B cell (primary cell): ENCODE measurements at regions not wholly inside any gene's neighbourhood (a gene's known extent, or its start where the extent isn't known, plus 50 kb on each side); places are given as distances from the start of the nearest gene placed in this dataset.

Source experiments
- ATAC-seq: fragments of 200-7000 bp; cut with Tn5 transposase; one replicate; pipeline ENCODE4 v1.10.0; 2021; ENCODE audit warnings: low read depth, mild to moderate bottlenecking, moderate number of reproducible peaks, moderate library complexity
- CTCF ChIA-PET: fragments of 350-600 bp; sonication (Branson Sonifier 250); formaldehyde crosslinking; loops from one replicate; lab custom pipeline; 2021; ENCODE audit warnings: antibody characterized with exemption, inconsistent platforms; lab: Charles Lee
- POLR2A ChIA-PET: fragments of 350-600 bp; sonication (Branson Sonifier 250); formaldehyde crosslinking; loops from one replicate; lab custom pipeline; 2021; ENCODE audit warnings: antibody characterized with exemption; lab: Charles Lee
- DNase-seq: peaks from one replicate; pipeline ENCODE4 v3.0.0; 2013
- H2AFZ ChIP-seq: 2 replicates; pipeline ENCODE4 v1.6.1; 2012; ENCODE audit warnings: mild to moderate bottlenecking, low read depth, low read length; ENCODE audit not compliant: insufficient read depth, poor library complexity, severe bottlenecking
- H3K27ac ChIP-seq, 2 donors: 1 replicate in 1 of 2; 2 replicates in 1 of 2; pipeline ENCODE4 v1.5.1; 2012 to 2013; ENCODE audit warnings: low read length in 2 of 2, mild to moderate bottlenecking in 2 of 2, moderate library complexity in 1 of 2
- H3K27me3 ChIP-seq, 4 experiments: fragments of 200-600 bp in 1 of 4; sonication (generic) in 1 of 4; replicated peaks in 1 of 4; 1 replicate in 2 of 4; 2 replicates in 2 of 4; pipeline versions ENCODE4 v1.6.1 to v1.7.0; 2013 to 2016; ENCODE audit warnings: low read length in 3 of 4, mild to moderate bottlenecking in 2 of 4, mixed read lengths in 1 of 4, moderate library complexity in 1 of 4; ENCODE audit not compliant: insufficient read depth in 4 of 4, control insufficient read depth in 3 of 4; ENCODE audit errors: control extremely low read depth in 1 of 4
- H3K36me3 ChIP-seq, 2 experiments: replicated peaks in 1 of 2; 1 replicate in 1 of 2; 2 replicates in 1 of 2; pipeline versions ENCODE4 v1.6.1 to v1.7.1; 2013; ENCODE audit warnings: low read length in 1 of 2; ENCODE audit not compliant: insufficient read depth in 2 of 2, control insufficient read depth in 1 of 2; ENCODE audit errors: control extremely low read depth in 1 of 2, extremely low read depth in 1 of 2
- H3K4me1 ChIP-seq, 2 donors: fragments of 200-600 bp in 1 of 2; sonication (generic) in 1 of 2; 1 replicate in 1 of 2; 2 replicates in 1 of 2; pipeline versions ENCODE4 v1.5.1 to v1.6.1; 2013 to 2017; ENCODE audit warnings: low read length in 2 of 2; ENCODE audit not compliant: control insufficient read depth in 2 of 2, insufficient read depth in 2 of 2
- H3K4me2 ChIP-seq: replicated peaks from 2 replicates; pipeline ENCODE3; 2012; ENCODE audit warnings: mild to moderate bottlenecking, low read depth, low read length; ENCODE audit not compliant: poor library complexity, severe bottlenecking
- H3K4me3 ChIP-seq, 5 experiments: fragments of 200-600 bp in 1 of 5; sonication (generic) in 1 of 5; 1 replicate in 3 of 5; 2 replicates in 2 of 5; pipeline versions ENCODE4 v1.5.1 to v1.7.0; 2011 to 2016; ENCODE audit warnings: low read length in 4 of 5, mild to moderate bottlenecking in 4 of 5, low read depth in 2 of 5, control low read depth in 1 of 5, moderate library complexity in 1 of 5; ENCODE audit not compliant: insufficient read depth in 1 of 5; ENCODE audit errors: control extremely low read depth in 1 of 5, extremely low read depth in 1 of 5
- H3K79me2 ChIP-seq: fragments of 200-600 bp; sonication (generic); one replicate; pipeline ENCODE4 v1.6.0; 2016; ENCODE audit warnings: low read length; ENCODE audit not compliant: control insufficient read depth, insufficient read depth
- H3K9ac ChIP-seq: fragments of 200-600 bp; sonication (generic); 2 replicates; pipeline ENCODE4 v1.6.1; 2017; ENCODE audit warnings: mild to moderate bottlenecking, low read length, moderate library complexity
- H3K9me3 ChIP-seq, 3 donors: one replicate each; pipeline versions ENCODE4 v1.6.1 to v1.7.1; 2013; ENCODE audit warnings: low read length in 2 of 3; ENCODE audit not compliant: control insufficient read depth in 2 of 3, insufficient read depth in 1 of 3; ENCODE audit errors: control extremely low read depth in 1 of 3
- H4K20me1 ChIP-seq: 2 replicates; pipeline ENCODE4 v1.6.0; 2012; ENCODE audit warnings: mild to moderate bottlenecking, low read length; ENCODE audit not compliant: insufficient read depth, control insufficient read depth, poor library complexity, severe bottlenecking
- H3K27ac Mint-ChIP-seq: one replicate; pipeline ENCODE4 v1.8.0; 2021; ENCODE audit warnings: mixed read lengths
- H3K27me3 Mint-ChIP-seq: one replicate; pipeline ENCODE4 v1.8.0; 2021; ENCODE audit warnings: mixed read lengths
- H3K4me1 Mint-ChIP-seq: one replicate; pipeline ENCODE4 v1.8.0; 2021; ENCODE audit warnings: mixed read lengths
- H3K4me3 Mint-ChIP-seq: one replicate; pipeline ENCODE4 v1.8.0; 2021; ENCODE audit warnings: mixed read lengths
- H3K9me3 Mint-ChIP-seq: one replicate; pipeline ENCODE4 v1.8.0; 2022; ENCODE audit warnings: mixed read lengths; ENCODE audit not compliant: insufficient read depth
- EZH2 ChIP-seq: IDR thresholded peaks from 2 replicates; pipeline ENCODE4 v1.6.1; 2012; ENCODE audit warnings: borderline replicate concordance, low read depth, mild to moderate bottlenecking, moderate library complexity, low read length; ENCODE audit not compliant: insufficient read depth, poor library complexity, severe bottlenecking
- WGBS: methylation state at CpG from one replicate; pipeline ENCODE4 v1.1.5; 2013; ENCODE audit warnings: missing lambda C conversion rate; ENCODE audit not compliant: insufficient coverage; 5-methylcytosine and 5-hydroxymethylcytosine counted together
- intact Hi-C: fragments of 100-400 bp; cut with micrococcal nuclease; formaldehyde crosslinking; loops from one replicate; pipeline ENCODE4 v1.10.0; 2022
- TF ChIP-seq, protein P1 (sequence below): fragments of 200-600 bp; IDR thresholded peaks from one replicate; pipeline ENCODE4 v1.8.0; 2022; ENCODE audit warnings: antibody characterized with exemption, mild to moderate bottlenecking

GRCh38 chr18:67265464-67266245 is 250.9 kb downstream of the DSEL start:
- no peak for DNase-seq
- no peaks in the 10 kb centered on the region for H3K27me3 ChIP-seq
- no peak overlapping the region for H3K9ac ChIP-seq
- no peak overlapping the region for H3K4me2 ChIP-seq
- H3K4me1 ChIP-seq = no peaks in the 10 kb centered on the region
- H3K27ac ChIP-seq = no peak overlapping the region
- H2AFZ ChIP-seq = no peak overlapping the region
- H3K36me3 ChIP-seq = no peaks in the 10 kb centered on the region
- ATAC-seq = no peak
- ChIA-PET CTCF (no interaction called here), POLR2A (no interaction called here)
- no peaks in the 10 kb centered on the region for H3K4me1 Mint-ChIP-seq
- no peaks in the 10 kb centered on the region for H4K20me1 ChIP-seq
- H3K9me3 ChIP-seq = peaks cover 0 to 1% (median 0%) of the 10 kb centered on the region in 3 donors
- no peaks in the 10 kb centered on the region for H3K9me3 Mint-ChIP-seq
- TF ChIP-seq EZH2 = no peak
- TF ChIP-seq, protein P1, sequence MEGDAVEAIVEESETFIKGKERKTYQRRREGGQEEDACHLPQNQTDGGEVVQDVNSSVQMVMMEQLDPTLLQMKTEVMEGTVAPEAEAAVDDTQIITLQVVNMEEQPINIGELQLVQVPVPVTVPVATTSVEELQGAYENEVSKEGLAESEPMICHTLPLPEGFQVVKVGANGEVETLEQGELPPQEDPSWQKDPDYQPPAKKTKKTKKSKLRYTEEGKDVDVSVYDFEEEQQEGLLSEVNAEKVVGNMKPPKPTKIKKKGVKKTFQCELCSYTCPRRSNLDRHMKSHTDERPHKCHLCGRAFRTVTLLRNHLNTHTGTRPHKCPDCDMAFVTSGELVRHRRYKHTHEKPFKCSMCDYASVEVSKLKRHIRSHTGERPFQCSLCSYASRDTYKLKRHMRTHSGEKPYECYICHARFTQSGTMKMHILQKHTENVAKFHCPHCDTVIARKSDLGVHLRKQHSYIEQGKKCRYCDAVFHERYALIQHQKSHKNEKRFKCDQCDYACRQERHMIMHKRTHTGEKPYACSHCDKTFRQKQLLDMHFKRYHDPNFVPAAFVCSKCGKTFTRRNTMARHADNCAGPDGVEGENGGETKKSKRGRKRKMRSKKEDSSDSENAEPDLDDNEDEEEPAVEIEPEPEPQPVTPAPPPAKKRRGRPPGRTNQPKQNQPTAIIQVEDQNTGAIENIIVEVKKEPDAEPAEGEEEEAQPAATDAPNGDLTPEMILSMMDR = no peak
- H3K79me2 ChIP-seq = no peaks in the 10 kb centered on the region
- H3K4me3 ChIP-seq = no peak overlapping the region
- H3K27me3 Mint-ChIP-seq = no peaks in the 10 kb centered on the region
- no peak overlapping the region for H3K27ac Mint-ChIP-seq
- no peak overlapping the region for H3K4me3 Mint-ChIP-seq
- intact Hi-C loops = no loop called here
- WGBS = 0% methylated on average over 1 of the region's 5 CpGs

GRCh38 chr18:67261931-67262552 is 254.5 kb downstream of the DSEL start:
- Histone ChIP-seq H3K79me2 (no peaks in the 10 kb centered on the region), H3K4me1 (no peaks in the 10 kb centered on the region), H3K4me2 (no peak overlapping the region), H3K4me3 (no peak overlapping the region), H3K27ac (no peak overlapping the region), H3K27me3 (no peaks in the 10 kb centered on the region), H3K9me3 (peaks cover 0 to 1% (median 0%) of the 10 kb centered on the region in 3 donors), H4K20me1 (no peaks in the 10 kb centered on the region), H2AFZ (no peak overlapping the region), H3K36me3 (no peaks in the 10 kb centered on the region), H3K9ac (no peak overlapping the region)
- intact Hi-C loops = no loop called here
- no peak overlapping the region for H3K27ac Mint-ChIP-seq
- DNase-seq = no peak
- no peak for ATAC-seq
- TF ChIP-seq EZH2 = no peak
- TF ChIP-seq, protein P1 = no peak
- no peaks in the 10 kb centered on the region for H3K9me3 Mint-ChIP-seq
- no peaks in the 10 kb centered on the region for H3K27me3 Mint-ChIP-seq
- 88% methylated on average over 1 of the region's 3 CpGs for WGBS
- H3K4me1 Mint-ChIP-seq = no peaks in the 10 kb centered on the region
- no peak overlapping the region for H3K4me3 Mint-ChIP-seq
- ChIA-PET CTCF (no interaction called here), POLR2A (no interaction called here)
